GM23338 (cell line): ENCODE measurements at regions not wholly inside any gene's neighbourhood (a gene's known extent, or its start where the extent isn't known, plus 50 kb on each side); places are given as distances from the start of the nearest gene placed in this dataset.

ENCODE experiments used
- ATAC-seq: fragments of 200-7000 bp; cut with Tn5 transposase; 3 replicates; pipeline ENCODE4 v1.9.1; 2020
- DNase-seq: peaks from one replicate; pipeline ENCODE4 v3.0.0-alpha.2; 2015; ENCODE audit warnings: low spot score
- H2AFZ ChIP-seq: fragments of 200-600 bp; sonication (generic); 2 replicates; pipeline ENCODE4 v1.8.0; 2016; ENCODE audit warnings: antibody characterized with exemption, mild to moderate bottlenecking, moderate library complexity
- H3F3A ChIP-seq: fragments of 200-600 bp; sonication (generic); replicated peaks from 2 replicates; pipeline ENCODE4 v1.8.0; 2017; ENCODE audit warnings: antibody characterized with exemption, mixed run types, low read depth
- H3K27ac ChIP-seq: fragments of 200-600 bp; sonication (generic); 2 replicates; pipeline ENCODE4 v1.6.1; 2016; ENCODE audit warnings: low read depth
- H3K27me3 ChIP-seq: fragments of 200-600 bp; sonication (generic); 2 replicates; pipeline ENCODE4 v1.8.0; 2016; ENCODE audit warnings: mild to moderate bottlenecking, mixed run types, moderate library complexity; ENCODE audit not compliant: insufficient read depth
- H3K36me3 ChIP-seq: fragments of 200-600 bp; sonication (generic); 2 replicates; pipeline ENCODE4 v1.8.0; 2016; ENCODE audit warnings: mild to moderate bottlenecking; ENCODE audit not compliant: insufficient read depth
- H3K4me1 ChIP-seq: fragments of 200-600 bp; sonication (generic); 2 replicates; pipeline ENCODE4 v1.8.0; 2016; ENCODE audit warnings: mild to moderate bottlenecking, moderate library complexity; ENCODE audit not compliant: insufficient read depth
- H3K4me2 ChIP-seq: fragments of 200-600 bp; sonication (generic); 2 replicates; pipeline ENCODE4 v1.7.1; 2017; ENCODE audit warnings: mixed run types
- H3K4me3 ChIP-seq: fragments of 200-600 bp; sonication (generic); 2 replicates; pipeline ENCODE4 v1.6.1; 2016; ENCODE audit warnings: mixed run types
- H3K79me2 ChIP-seq: fragments of 200-600 bp; sonication (generic); replicated peaks from 2 replicates; pipeline ENCODE4 v1.8.0; 2017; ENCODE audit warnings: mild to moderate bottlenecking; ENCODE audit not compliant: insufficient read depth
- H3K9me2 ChIP-seq: fragments of 200-600 bp; sonication (generic); 2 replicates; pipeline ENCODE4 v1.8.0; 2017; ENCODE audit not compliant: insufficient read depth
- H4K20me1 ChIP-seq: fragments of 200-600 bp; sonication (generic); replicated peaks from 2 replicates; pipeline ENCODE4 v1.8.0; 2017; ENCODE audit warnings: mild to moderate bottlenecking; ENCODE audit not compliant: insufficient read depth
- H3K27ac Mint-ChIP-seq: 2 replicates; pipeline ENCODE4 v1.8.0; 2020; ENCODE audit warnings: inconsistent platforms, mild to moderate bottlenecking, moderate library complexity, mixed read lengths
- H3K27me3 Mint-ChIP-seq: 3 replicates; pipeline ENCODE4 v1.8.0; 2022; ENCODE audit warnings: low read depth, mild to moderate bottlenecking, moderate library complexity, mixed read lengths, inconsistent platforms; ENCODE audit not compliant: insufficient read depth, poor library complexity
- H3K36me3 Mint-ChIP-seq: 3 replicates; pipeline ENCODE4 v1.8.0; 2021; ENCODE audit warnings: low read depth, mild to moderate bottlenecking, inconsistent platforms, moderate library complexity, mixed read lengths
- H3K4me1 Mint-ChIP-seq: 3 replicates; pipeline ENCODE4 v1.8.0; 2020; ENCODE audit warnings: mild to moderate bottlenecking, inconsistent platforms, mixed read lengths
- H3K4me3 Mint-ChIP-seq: 3 replicates; pipeline ENCODE4 v1.8.0; 2021; ENCODE audit warnings: moderate library complexity, mild to moderate bottlenecking, inconsistent platforms, mixed read lengths
- H3K9me3 Mint-ChIP-seq: 3 replicates; pipeline ENCODE4 v1.8.0; 2020; ENCODE audit warnings: moderate library complexity, mild to moderate bottlenecking, inconsistent platforms, mixed read lengths
- CTCF ChIP-seq, 2 experiments: fragments of 200-600 bp in 1 of 2; sonication (generic) in 1 of 2; conservative IDR thresholded peaks; 2 replicates each; pipeline versions ENCODE4 v1.5.1 to v1.6.1; 2016 to 2017; ENCODE audit warnings: antibody characterized with exemption in 2 of 2, low read depth in 2 of 2, mild to moderate bottlenecking in 2 of 2, moderate library complexity in 1 of 2
- ZNF114 ChIP-seq: fragments of 250-450 bp; sonication (Bioruptor Pico); IDR thresholded peaks from 2 replicates; pipeline ENCODE4 v1.5.0; 2020; ENCODE audit warnings: mild to moderate bottlenecking, moderate library complexity
- ZNF462 ChIP-seq: fragments of 250-450 bp; sonication (Bioruptor Pico); IDR thresholded peaks from 2 replicates; pipeline ENCODE4 v1.5.0; 2020; ENCODE audit warnings: mild to moderate bottlenecking, moderate library complexity

DNA sequence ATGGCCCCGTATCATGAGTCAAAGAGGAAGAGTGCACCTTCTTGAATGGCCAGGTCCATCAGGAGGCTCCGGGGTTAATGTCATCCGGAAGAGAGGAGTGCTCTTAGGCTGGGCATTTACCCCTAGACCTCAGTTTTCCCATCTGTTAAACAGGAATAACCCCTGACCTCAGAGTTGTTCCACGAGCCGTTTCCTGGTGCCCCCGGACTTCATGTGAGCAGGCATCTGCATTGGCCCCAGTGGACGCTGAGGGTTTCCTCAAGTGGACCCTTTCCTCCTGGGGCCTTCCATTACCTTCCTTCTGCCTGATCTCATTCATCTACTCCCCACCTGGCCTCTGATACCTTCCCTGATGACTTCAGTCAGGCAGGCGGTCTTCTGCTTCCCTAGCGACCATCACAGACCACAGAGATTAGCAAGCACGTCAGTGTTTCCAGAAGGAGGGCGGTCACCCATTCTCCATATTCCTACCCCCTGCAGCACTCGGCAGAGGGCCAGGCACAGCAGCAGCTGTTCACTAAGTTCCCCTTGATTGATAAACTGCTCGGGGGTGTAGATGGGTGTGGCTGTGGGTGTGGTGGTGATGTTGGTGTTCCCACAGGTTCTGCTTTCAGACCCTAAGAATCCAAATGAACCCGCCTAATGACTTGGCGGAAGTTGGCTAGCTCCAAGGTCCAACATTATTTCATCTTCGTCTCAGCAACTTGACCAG lies 346.6 kb upstream of the TNRC6C start:
- ATAC-seq (no peak), DNase-seq (no peak)
- Histone ChIP-seq H2AFZ (no peak overlapping the region), H3K27ac (no peak overlapping the region), H3K27me3 (no peaks in the 10 kb centered on the region), H3K36me3 (no peaks in the 10 kb centered on the region), H3K4me2 (no peak overlapping the region), H3K79me2 (no peaks in the 10 kb centered on the region), H3K4me3 (no peak overlapping the region), H3K9me2 (no peaks in the 10 kb centered on the region), H4K20me1 (no peaks in the 10 kb centered on the region), H3K4me1 (peaks cover 3% of the 10 kb centered on the region), H3F3A (no peaks in the 10 kb centered on the region)
- Mint-ChIP-seq H3K4me1 (peaks cover 10% of the 10 kb centered on the region), H3K27me3 (peaks cover 15% of the 10 kb centered on the region), H3K36me3 (no peaks in the 10 kb centered on the region; the same call in 2 of the 3 replicates), H3K27ac (no peak overlapping the region), H3K9me3 (peaks cover 4% of the 10 kb centered on the region; the same call in 1 of the 3 replicates), H3K4me3 (no peak overlapping the region)
- TF ChIP-seq ZNF114 (CRISPR knock-in tag) (no peak), ZNF462 (CRISPR knock-in tag) (no peak), CTCF (conservative IDR thresholded peaks at IDR 0.05; ENCODE audit: low read depth in 2 of 2) (no peak)
